GM23338 (cell line): ENCODE measurements at regions not wholly inside any gene's neighbourhood (a gene's known extent, or its start where the extent isn't known, plus 50 kb on each side); places are given as distances from the start of the nearest gene placed in this dataset.

ENCODE experiments used
- ATAC-seq: fragments of 200-7000 bp; cut with Tn5 transposase; 3 replicates; pipeline ENCODE4 v1.9.1; 2020
- DNase-seq: peaks from one replicate; pipeline ENCODE4 v3.0.0-alpha.2; 2015; ENCODE audit warnings: low spot score
- H2AFZ ChIP-seq: fragments of 200-600 bp; sonication (generic); 2 replicates; pipeline ENCODE4 v1.8.0; 2016; ENCODE audit warnings: antibody characterized with exemption, mild to moderate bottlenecking, moderate library complexity
- H3F3A ChIP-seq: fragments of 200-600 bp; sonication (generic); replicated peaks from 2 replicates; pipeline ENCODE4 v1.8.0; 2017; ENCODE audit warnings: antibody characterized with exemption, mixed run types, low read depth
- H3K27ac ChIP-seq: fragments of 200-600 bp; sonication (generic); 2 replicates; pipeline ENCODE4 v1.6.1; 2016; ENCODE audit warnings: low read depth
- H3K27me3 ChIP-seq: fragments of 200-600 bp; sonication (generic); 2 replicates; pipeline ENCODE4 v1.8.0; 2016; ENCODE audit warnings: mild to moderate bottlenecking, mixed run types, moderate library complexity; ENCODE audit not compliant: insufficient read depth
- H3K36me3 ChIP-seq: fragments of 200-600 bp; sonication (generic); 2 replicates; pipeline ENCODE4 v1.8.0; 2016; ENCODE audit warnings: mild to moderate bottlenecking; ENCODE audit not compliant: insufficient read depth
- H3K4me1 ChIP-seq: fragments of 200-600 bp; sonication (generic); 2 replicates; pipeline ENCODE4 v1.8.0; 2016; ENCODE audit warnings: mild to moderate bottlenecking, moderate library complexity; ENCODE audit not compliant: insufficient read depth
- H3K4me2 ChIP-seq: fragments of 200-600 bp; sonication (generic); 2 replicates; pipeline ENCODE4 v1.7.1; 2017; ENCODE audit warnings: mixed run types
- H3K4me3 ChIP-seq: fragments of 200-600 bp; sonication (generic); 2 replicates; pipeline ENCODE4 v1.6.1; 2016; ENCODE audit warnings: mixed run types
- H3K79me2 ChIP-seq: fragments of 200-600 bp; sonication (generic); replicated peaks from 2 replicates; pipeline ENCODE4 v1.8.0; 2017; ENCODE audit warnings: mild to moderate bottlenecking; ENCODE audit not compliant: insufficient read depth
- H3K9me2 ChIP-seq: fragments of 200-600 bp; sonication (generic); 2 replicates; pipeline ENCODE4 v1.8.0; 2017; ENCODE audit not compliant: insufficient read depth
- H4K20me1 ChIP-seq: fragments of 200-600 bp; sonication (generic); replicated peaks from 2 replicates; pipeline ENCODE4 v1.8.0; 2017; ENCODE audit warnings: mild to moderate bottlenecking; ENCODE audit not compliant: insufficient read depth
- H3K27ac Mint-ChIP-seq: 2 replicates; pipeline ENCODE4 v1.8.0; 2020; ENCODE audit warnings: inconsistent platforms, mild to moderate bottlenecking, moderate library complexity, mixed read lengths
- H3K27me3 Mint-ChIP-seq: 3 replicates; pipeline ENCODE4 v1.8.0; 2022; ENCODE audit warnings: low read depth, mild to moderate bottlenecking, moderate library complexity, mixed read lengths, inconsistent platforms; ENCODE audit not compliant: insufficient read depth, poor library complexity
- H3K36me3 Mint-ChIP-seq: 3 replicates; pipeline ENCODE4 v1.8.0; 2021; ENCODE audit warnings: low read depth, mild to moderate bottlenecking, inconsistent platforms, moderate library complexity, mixed read lengths
- H3K4me1 Mint-ChIP-seq: 3 replicates; pipeline ENCODE4 v1.8.0; 2020; ENCODE audit warnings: mild to moderate bottlenecking, inconsistent platforms, mixed read lengths
- H3K4me3 Mint-ChIP-seq: 3 replicates; pipeline ENCODE4 v1.8.0; 2021; ENCODE audit warnings: moderate library complexity, mild to moderate bottlenecking, inconsistent platforms, mixed read lengths
- H3K9me3 Mint-ChIP-seq: 3 replicates; pipeline ENCODE4 v1.8.0; 2020; ENCODE audit warnings: moderate library complexity, mild to moderate bottlenecking, inconsistent platforms, mixed read lengths
- CREB1 ChIP-seq: fragments of 250-450 bp; sonication (Bioruptor Pico); IDR thresholded peaks from 2 replicates; pipeline ENCODE4 v1.5.0; 2020; ENCODE audit warnings: low read depth, mild to moderate bottlenecking, moderate library complexity
- ETS1 ChIP-seq: IDR thresholded peaks from 2 replicates; pipeline ENCODE4 v1.6.1; 2016; ENCODE audit warnings: antibody characterized with exemption
- EZH2 ChIP-seq: fragments of 200-600 bp; sonication (generic); IDR thresholded peaks from one replicate; pipeline ENCODE4 v1.8.0; 2017; ENCODE audit warnings: antibody characterized with exemption, mild to moderate bottlenecking, low read depth; ENCODE audit not compliant: unreplicated experiment
- EZH2phosphoT487 ChIP-seq: fragments of 200-600 bp; sonication (generic); IDR thresholded peaks from one replicate; pipeline ENCODE4 v1.8.1; 2018; ENCODE audit warnings: antibody characterized with exemption; ENCODE audit not compliant: unreplicated experiment
- JUNB ChIP-seq: IDR thresholded peaks from one replicate; pipeline ENCODE4 v1.6.1; 2016; ENCODE audit warnings: antibody characterized with exemption; ENCODE audit not compliant: unreplicated experiment
- NANOG ChIP-seq: IDR thresholded peaks from 2 replicates; pipeline ENCODE4 v1.6.1; 2016; ENCODE audit warnings: antibody characterized with exemption, borderline replicate concordance
- POLR2AphosphoS5 ChIP-seq: IDR thresholded peaks from 2 replicates; pipeline ENCODE4 v1.6.1; 2016; ENCODE audit warnings: antibody characterized with exemption, low read depth
- STAT1 ChIP-seq: IDR thresholded peaks from one replicate; pipeline ENCODE4 v1.6.1; 2016; ENCODE audit warnings: antibody characterized with exemption; ENCODE audit not compliant: unreplicated experiment
- ZNF114 ChIP-seq: fragments of 250-450 bp; sonication (Bioruptor Pico); IDR thresholded peaks from 2 replicates; pipeline ENCODE4 v1.5.0; 2020; ENCODE audit warnings: mild to moderate bottlenecking, moderate library complexity
- ZNF331 ChIP-seq: fragments of 250-450 bp; sonication (Bioruptor Pico); IDR thresholded peaks from 2 replicates; pipeline ENCODE4 v1.5.0; 2020; ENCODE audit warnings: low read depth, mild to moderate bottlenecking, moderate library complexity
- TF ChIP-seq, protein P1 (sequence below), 2 experiments: fragments of 200-600 bp in 1 of 2; sonication (generic) in 1 of 2; conservative IDR thresholded peaks; 2 replicates each; pipeline versions ENCODE4 v1.5.1 to v1.6.1; 2016 to 2017; ENCODE audit warnings: antibody characterized with exemption in 2 of 2, low read depth in 2 of 2, mild to moderate bottlenecking in 2 of 2, moderate library complexity in 1 of 2
- TF ChIP-seq, protein P2 (sequence below): fragments of 250-450 bp; sonication (Bioruptor Pico); IDR thresholded peaks from 2 replicates; pipeline ENCODE4 v1.5.0; 2020; ENCODE audit warnings: mild to moderate bottlenecking, moderate library complexity
- TF ChIP-seq, protein P3 (sequence below): IDR thresholded peaks from one replicate; pipeline ENCODE4 v1.6.1; 2018; ENCODE audit warnings: antibody characterized with exemption; ENCODE audit not compliant: unreplicated experiment

DNA sequence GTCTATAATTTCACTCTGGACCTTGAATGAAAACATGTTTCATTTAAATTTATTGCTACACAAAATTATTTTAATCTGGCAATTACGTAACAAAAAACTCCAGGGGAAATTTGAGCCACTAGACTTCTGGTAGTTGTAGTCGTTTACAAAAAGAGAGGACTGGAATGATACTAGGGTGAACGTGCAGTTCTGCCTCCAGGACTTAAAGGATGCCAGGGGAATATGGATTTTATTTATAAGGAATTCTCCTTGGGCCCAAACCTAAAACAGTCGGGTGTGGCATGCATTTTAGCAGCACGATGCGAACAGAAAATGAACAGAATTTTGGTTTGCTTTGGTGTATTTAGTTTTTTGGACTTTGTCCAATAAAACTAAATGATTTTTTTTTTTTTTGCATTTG lies 76.9 kb downstream of the PRL start:
- no peak overlapping the region for H3K4me2 ChIP-seq
- peaks cover 14% of the 10 kb centered on the region for H3K9me2 ChIP-seq
- no peak overlapping the region for H3K4me3 ChIP-seq
- no peak overlapping the region for H2AFZ ChIP-seq
- no peaks in the 10 kb centered on the region for H3K36me3 ChIP-seq
- no peaks in the 10 kb centered on the region for H3F3A ChIP-seq
- Mint-ChIP-seq H3K9me3 (no peaks in the 10 kb centered on the region), H3K27ac (no peak overlapping the region), H3K4me1 (peaks cover 35% of the 10 kb centered on the region), H3K36me3 (peaks cover 2% of the 10 kb centered on the region; the same call in 1 of the 3 replicates), H3K4me3 (no peak overlapping the region), H3K27me3 (no peaks in the 10 kb centered on the region)
- H3K27ac ChIP-seq: no peak overlapping the region
- no peaks in the 10 kb centered on the region for H4K20me1 ChIP-seq
- no peaks in the 10 kb centered on the region for H3K79me2 ChIP-seq
- H3K4me1 ChIP-seq: peaks cover 30% of the 10 kb centered on the region
- TF ChIP-seq, protein P1, sequence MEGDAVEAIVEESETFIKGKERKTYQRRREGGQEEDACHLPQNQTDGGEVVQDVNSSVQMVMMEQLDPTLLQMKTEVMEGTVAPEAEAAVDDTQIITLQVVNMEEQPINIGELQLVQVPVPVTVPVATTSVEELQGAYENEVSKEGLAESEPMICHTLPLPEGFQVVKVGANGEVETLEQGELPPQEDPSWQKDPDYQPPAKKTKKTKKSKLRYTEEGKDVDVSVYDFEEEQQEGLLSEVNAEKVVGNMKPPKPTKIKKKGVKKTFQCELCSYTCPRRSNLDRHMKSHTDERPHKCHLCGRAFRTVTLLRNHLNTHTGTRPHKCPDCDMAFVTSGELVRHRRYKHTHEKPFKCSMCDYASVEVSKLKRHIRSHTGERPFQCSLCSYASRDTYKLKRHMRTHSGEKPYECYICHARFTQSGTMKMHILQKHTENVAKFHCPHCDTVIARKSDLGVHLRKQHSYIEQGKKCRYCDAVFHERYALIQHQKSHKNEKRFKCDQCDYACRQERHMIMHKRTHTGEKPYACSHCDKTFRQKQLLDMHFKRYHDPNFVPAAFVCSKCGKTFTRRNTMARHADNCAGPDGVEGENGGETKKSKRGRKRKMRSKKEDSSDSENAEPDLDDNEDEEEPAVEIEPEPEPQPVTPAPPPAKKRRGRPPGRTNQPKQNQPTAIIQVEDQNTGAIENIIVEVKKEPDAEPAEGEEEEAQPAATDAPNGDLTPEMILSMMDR (conservative IDR thresholded peaks at IDR 0.05; ENCODE audit: low read depth in 2 of 2): no peak
- TF ChIP-seq ZNF114 (CRISPR knock-in tag): no peak
- no peak for TF ChIP-seq ZNF331
- TF ChIP-seq POLR2AphosphoS5: no peak
- TF ChIP-seq, protein P2, sequence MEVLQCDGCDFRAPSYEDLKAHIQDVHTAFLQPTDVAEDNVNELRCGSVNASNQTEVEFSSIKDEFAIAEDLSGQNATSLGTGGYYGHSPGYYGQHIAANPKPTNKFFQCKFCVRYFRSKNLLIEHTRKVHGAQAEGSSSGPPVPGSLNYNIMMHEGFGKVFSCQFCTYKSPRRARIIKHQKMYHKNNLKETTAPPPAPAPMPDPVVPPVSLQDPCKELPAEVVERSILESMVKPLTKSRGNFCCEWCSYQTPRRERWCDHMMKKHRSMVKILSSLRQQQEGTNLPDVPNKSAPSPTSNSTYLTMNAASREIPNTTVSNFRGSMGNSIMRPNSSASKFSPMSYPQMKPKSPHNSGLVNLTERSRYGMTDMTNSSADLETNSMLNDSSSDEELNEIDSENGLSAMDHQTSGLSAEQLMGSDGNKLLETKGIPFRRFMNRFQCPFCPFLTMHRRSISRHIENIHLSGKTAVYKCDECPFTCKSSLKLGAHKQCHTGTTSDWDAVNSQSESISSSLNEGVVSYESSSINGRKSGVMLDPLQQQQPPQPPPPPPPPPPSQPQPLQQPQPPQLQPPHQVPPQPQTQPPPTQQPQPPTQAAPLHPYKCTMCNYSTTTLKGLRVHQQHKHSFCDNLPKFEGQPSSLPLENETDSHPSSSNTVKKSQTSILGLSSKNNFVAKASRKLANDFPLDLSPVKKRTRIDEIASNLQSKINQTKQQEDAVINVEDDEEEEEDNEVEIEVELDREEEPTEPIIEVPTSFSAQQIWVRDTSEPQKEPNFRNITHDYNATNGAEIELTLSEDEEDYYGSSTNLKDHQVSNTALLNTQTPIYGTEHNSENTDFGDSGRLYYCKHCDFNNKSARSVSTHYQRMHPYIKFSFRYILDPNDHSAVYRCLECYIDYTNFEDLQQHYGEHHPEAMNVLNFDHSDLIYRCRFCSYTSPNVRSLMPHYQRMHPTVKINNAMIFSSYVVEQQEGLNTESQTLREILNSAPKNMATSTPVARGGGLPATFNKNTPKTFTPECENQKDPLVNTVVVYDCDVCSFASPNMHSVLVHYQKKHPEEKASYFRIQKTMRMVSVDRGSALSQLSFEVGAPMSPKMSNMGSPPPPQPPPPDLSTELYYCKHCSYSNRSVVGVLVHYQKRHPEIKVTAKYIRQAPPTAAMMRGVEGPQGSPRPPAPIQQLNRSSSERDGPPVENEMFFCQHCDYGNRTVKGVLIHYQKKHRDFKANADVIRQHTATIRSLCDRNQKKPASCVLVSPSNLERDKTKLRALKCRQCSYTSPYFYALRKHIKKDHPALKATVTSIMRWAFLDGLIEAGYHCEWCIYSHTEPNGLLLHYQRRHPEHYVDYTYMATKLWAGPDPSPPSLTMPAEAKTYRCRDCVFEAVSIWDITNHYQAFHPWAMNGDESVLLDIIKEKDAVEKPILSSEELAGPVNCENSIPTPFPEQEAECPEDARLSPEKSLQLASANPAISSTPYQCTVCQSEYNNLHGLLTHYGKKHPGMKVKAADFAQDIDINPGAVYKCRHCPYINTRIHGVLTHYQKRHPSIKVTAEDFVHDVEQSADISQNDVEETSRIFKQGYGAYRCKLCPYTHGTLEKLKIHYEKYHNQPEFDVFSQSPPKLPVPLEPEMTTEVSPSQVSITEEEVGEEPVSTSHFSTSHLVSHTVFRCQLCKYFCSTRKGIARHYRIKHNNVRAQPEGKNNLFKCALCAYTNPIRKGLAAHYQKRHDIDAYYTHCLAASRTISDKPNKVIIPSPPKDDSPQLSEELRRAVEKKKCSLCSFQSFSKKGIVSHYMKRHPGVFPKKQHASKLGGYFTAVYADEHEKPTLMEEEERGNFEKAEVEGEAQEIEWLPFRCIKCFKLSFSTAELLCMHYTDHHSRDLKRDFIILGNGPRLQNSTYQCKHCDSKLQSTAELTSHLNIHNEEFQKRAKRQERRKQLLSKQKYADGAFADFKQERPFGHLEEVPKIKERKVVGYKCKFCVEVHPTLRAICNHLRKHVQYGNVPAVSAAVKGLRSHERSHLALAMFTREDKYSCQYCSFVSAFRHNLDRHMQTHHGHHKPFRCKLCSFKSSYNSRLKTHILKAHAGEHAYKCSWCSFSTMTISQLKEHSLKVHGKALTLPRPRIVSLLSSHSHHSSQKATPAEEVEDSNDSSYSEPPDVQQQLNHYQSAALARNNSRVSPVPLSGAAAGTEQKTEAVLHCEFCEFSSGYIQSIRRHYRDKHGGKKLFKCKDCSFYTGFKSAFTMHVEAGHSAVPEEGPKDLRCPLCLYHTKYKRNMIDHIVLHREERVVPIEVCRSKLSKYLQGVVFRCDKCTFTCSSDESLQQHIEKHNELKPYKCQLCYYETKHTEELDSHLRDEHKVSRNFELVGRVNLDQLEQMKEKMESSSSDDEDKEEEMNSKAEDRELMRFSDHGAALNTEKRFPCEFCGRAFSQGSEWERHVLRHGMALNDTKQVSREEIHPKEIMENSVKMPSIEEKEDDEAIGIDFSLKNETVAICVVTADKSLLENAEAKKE (CRISPR knock-in tag): no peak
- TF ChIP-seq EZH2: no peak
- TF ChIP-seq CREB1: no peak
- TF ChIP-seq, protein P3, sequence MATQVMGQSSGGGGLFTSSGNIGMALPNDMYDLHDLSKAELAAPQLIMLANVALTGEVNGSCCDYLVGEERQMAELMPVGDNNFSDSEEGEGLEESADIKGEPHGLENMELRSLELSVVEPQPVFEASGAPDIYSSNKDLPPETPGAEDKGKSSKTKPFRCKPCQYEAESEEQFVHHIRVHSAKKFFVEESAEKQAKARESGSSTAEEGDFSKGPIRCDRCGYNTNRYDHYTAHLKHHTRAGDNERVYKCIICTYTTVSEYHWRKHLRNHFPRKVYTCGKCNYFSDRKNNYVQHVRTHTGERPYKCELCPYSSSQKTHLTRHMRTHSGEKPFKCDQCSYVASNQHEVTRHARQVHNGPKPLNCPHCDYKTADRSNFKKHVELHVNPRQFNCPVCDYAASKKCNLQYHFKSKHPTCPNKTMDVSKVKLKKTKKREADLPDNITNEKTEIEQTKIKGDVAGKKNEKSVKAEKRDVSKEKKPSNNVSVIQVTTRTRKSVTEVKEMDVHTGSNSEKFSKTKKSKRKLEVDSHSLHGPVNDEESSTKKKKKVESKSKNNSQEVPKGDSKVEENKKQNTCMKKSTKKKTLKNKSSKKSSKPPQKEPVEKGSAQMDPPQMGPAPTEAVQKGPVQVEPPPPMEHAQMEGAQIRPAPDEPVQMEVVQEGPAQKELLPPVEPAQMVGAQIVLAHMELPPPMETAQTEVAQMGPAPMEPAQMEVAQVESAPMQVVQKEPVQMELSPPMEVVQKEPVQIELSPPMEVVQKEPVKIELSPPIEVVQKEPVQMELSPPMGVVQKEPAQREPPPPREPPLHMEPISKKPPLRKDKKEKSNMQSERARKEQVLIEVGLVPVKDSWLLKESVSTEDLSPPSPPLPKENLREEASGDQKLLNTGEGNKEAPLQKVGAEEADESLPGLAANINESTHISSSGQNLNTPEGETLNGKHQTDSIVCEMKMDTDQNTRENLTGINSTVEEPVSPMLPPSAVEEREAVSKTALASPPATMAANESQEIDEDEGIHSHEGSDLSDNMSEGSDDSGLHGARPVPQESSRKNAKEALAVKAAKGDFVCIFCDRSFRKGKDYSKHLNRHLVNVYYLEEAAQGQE: no peak
- no peak for TF ChIP-seq EZH2phosphoT487
- no peak for TF ChIP-seq NANOG
- TF ChIP-seq JUNB: no peak
- no peak for TF ChIP-seq STAT1
- no peak for TF ChIP-seq ETS1
- no peak for DNase-seq
- ATAC-seq: no peak
- no peaks in the 10 kb centered on the region for H3K27me3 ChIP-seq
